ENCODE measurements at regions not wholly inside any gene's neighbourhood (a gene's known extent, or its start where the extent isn't known, plus 50 kb on each side); places are given as distances from the start of the nearest gene placed in this dataset.
A peak's percentile ranks its signal among the peaks of the same experiment; 100 is the strongest.

- DNase-seq (ENCODE audit: low spot score), result no peak
Observed at GRCh38 chr3:87175732-87176131, 51.4 kb upstream of the CHMP2B start.

DNA sequence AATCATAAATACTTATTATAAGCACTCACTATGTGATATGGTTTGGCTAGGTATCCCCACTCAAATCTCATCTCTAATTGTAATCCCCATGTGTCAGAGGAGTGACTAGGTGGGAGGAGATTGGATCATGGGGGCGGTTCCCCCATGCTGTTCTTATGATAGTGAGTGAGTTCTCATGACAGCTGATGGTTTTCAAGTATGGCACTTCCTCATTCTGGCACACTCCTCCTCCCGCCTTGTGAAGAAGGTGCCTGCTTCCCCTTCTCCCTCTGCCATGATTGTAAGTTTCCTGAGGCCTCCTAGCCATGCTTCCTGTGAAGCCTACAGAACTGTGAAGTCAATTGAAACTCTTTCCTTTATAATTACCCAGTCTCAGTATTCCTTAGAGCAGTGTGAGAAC lies 53.3 kb upstream of the CHMP2B start:
- DNase-seq (ENCODE audit: low spot score), result no peak

- peak; percentile 18 for DNase-seq (ENCODE audit: low spot score)
Observed at GRCh38 chr3:87173071-87173470, 54.0 kb upstream of the CHMP2B start.

GRCh38 chr3:87167628-87168456 lies 59.3 kb upstream of the CHMP2B start:
- peak; percentile 32 for DNase-seq (ENCODE audit: low spot score)

DNA sequence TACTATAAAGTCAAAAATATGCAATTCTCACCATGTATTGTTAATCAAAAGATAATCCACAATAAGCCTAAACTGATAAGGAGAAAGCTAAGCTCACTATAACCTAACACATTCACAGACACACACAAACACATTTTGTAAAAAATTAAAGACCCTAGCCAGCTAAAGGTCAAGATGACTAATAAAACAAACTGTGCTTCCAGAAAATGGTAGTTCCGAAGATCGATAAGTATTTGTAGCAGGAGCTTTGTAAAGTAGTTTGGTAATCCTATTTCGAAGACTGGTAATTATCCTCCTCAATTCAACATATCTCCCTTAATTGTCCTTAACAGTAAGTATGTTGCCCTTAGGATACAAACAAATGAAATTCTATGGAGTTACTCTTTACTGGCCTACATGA lies 62.9 kb upstream of the CHMP2B start:
- no peak for DNase-seq (ENCODE audit: low spot score)

- DNase-seq (ENCODE audit: low spot score), result no peak
Observed at GRCh38 chr3:87161851-87162250, 65.3 kb upstream of the CHMP2B start.

GRCh38 chr3:87161417-87161816 lies 65.7 kb upstream of the CHMP2B start:
- no peak for DNase-seq (ENCODE audit: low spot score)

GRCh38 chr3:87161013-87161412 lies 66.1 kb upstream of the CHMP2B start:
- DNase-seq (ENCODE audit: low spot score), result no peak

GRCh38 chr3:87158823-87159222 lies 68.3 kb upstream of the CHMP2B start:
- no peak for DNase-seq (ENCODE audit: low spot score)

GRCh38 chr3:87148020-87148419 lies 79.1 kb upstream of the CHMP2B start:
- DNase-seq (ENCODE audit: low spot score), result no peak

DNA sequence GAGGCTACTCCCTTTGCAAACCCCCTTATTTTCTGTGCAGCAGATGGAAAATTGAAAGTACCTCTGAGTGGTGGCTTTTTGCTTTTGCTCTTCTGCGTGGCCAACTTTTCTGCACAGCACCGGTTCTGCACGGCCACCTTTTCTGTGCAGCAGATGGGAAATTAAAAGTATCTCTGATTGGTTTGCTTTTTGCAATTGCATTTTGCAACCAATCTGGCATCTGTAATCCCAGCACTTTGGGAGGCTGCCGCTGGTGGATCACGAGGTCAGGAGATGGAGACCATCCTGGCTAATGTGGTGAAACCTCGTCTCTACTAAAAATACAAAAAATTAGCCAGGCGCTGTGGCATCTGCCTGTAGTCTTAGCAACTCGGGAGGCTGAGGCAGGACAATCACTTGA lies 79.5 kb upstream of the CHMP2B start:
- DNase-seq (ENCODE audit: low spot score), result no peak

GRCh38 chr3:87145553-87145952 lies 81.6 kb upstream of the CHMP2B start:
- DNase-seq (ENCODE audit: low spot score), result no peak

- no peak for DNase-seq (ENCODE audit: low spot score)
Observed at GRCh38 chr3:87136066-87136596, 91.0 kb upstream of the CHMP2B start.

GRCh38 chr3:87135412-87135811 lies 91.7 kb upstream of the CHMP2B start:
- DNase-seq (ENCODE audit: low spot score), result no peak

DNA sequence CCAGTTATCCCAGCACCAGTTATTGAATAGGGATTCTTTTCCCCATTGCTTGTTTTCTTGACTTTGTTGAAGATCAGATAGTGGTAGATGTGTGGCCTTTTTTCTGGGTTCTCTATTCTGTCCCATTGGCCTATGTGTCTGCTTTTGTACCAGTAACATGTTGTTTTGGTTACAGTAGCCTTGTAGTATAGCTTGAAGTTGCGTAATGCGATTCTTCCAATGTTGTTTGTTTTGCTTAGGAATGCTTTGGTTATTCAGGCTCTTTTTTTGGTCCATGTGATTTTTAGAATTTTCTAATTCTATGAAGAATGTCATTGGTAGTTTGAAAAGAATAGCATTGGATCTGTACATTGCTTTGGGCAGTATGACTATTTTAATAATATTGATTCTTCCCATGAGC lies 94.3 kb upstream of the CHMP2B start:
- DNase-seq (ENCODE audit: low spot score), result no peak

DNA sequence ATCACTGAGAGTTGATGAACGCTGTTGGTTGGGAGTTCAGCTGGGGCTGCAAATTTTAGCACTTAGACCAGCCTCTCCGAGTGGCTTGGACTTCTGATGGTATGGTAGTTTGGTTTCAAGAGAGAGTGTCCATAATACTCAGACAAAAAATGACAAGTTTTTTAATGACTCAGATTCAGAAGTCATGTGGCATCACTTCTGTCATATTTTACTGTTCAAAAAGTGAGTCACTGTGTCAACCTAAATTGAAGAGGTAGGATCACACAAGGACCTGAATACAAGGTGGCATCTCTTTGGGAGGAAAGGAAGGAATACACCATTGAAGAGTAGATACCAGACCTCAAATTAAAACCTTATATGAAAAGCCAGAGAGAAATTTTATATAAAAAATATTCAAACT lies 99.1 kb upstream of the CHMP2B start:
- DNase-seq (ENCODE audit: low spot score), result no peak

GRCh38 chr3:87127281-87127680 lies 99.8 kb upstream of the CHMP2B start:
- DNase-seq (ENCODE audit: low spot score), result no peak

GRCh38 chr3:87126321-87126720 lies 100.8 kb upstream of the CHMP2B start:
- no peak for DNase-seq (ENCODE audit: low spot score)

DNA sequence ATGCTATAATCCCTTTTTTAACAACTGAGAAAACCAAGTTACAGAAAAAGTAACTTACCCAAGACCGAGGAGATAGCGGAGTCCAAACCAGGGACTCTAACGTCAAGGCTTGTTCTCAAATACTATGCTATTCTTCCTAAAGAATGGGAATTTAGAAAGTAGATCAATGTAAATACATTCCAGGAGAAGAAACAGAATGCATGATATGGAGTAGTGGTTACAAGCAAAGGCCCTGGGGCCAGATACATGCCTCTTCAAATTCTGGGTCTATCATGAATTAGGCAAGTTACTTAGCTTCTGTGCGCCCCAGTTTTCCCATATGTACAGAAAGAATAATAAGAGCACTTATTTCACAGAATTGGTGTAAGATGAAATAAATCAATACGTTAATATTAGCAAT lies 102.0 kb upstream of the CHMP2B start:
- no peak for DNase-seq (ENCODE audit: low spot score)

GRCh38 chr3:87122766-87123165 lies 104.3 kb upstream of the CHMP2B start:
- no peak for DNase-seq (ENCODE audit: low spot score)

DNA sequence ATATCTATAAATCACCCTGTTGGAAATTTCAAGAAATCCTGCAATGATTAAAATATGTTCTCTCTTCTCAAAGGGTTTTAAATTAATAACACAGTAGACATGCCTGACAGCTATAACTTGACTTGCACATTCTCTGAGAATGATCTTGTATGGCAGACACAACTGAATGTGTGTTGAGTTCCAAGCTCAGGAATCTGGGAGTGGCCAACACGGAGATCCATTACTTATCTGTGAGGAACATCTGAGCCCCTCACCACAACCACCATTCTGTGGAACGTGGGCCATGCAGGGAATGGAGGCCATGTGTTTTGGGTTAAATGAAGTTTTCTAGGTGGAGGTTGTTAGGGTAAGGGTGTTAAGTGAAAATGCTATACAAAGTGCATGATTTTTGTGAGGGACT lies 105.3 kb upstream of the CHMP2B start:
- no peak for DNase-seq (ENCODE audit: low spot score)

DNA sequence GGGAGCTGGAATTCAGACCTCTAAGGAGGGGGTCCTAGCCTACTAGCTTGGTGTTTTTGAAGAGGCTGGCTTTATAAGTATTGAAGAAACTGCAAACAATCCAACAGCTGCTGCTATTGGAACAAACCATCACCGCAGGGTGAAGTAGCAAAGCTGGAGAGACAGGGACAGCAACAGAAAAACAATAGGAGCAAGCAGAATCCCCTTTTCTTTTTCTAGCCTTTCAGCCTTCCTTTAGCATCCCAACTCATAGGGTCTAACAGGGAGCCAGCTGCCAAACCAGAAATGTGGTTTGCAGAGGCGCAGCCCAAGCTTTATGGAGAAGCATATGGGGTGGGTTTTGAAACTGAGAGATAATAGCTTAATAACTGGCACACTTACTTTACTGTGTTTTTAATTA lies 106.2 kb upstream of the CHMP2B start:
- no peak for DNase-seq (ENCODE audit: low spot score)

DNA sequence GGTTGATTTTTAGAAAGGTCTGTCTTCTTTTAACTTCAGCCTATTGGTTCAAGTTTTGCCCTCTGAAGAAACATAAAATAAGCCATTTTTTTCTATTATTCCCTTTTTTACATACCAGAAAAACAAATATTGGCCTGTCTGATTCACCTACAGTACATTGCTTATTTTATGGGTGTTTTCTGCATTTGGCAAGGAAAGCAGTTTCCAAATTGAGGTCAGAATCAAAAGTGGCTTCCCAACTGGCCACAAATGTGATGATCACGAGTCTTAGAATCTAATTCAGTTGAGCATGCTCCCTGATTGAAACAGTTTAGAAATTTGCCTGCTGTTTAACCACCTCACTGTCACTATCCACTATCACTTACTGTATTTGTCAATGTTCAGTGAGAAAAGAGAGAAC lies 106.9 kb upstream of the CHMP2B start:
- no peak for DNase-seq (ENCODE audit: low spot score)

DNA sequence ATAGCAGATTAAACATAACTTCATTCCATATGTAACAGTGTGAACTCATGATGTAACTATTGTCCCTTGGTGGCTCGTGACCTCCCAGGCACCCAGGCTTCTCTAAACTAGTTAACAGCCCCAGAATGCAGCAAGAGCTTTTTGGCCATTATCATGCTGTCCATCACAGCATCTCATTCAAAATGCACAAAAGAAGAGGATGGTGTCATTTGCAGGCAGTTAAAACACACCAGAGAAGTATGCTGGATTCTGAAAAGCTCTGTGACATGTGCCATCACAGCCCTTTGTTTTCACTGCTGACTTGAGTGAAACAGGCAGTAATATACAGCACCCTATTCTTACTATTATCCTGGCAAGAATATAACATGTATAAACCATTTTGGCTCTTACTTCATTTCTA lies 117.6 kb upstream of the CHMP2B start:
- no peak for DNase-seq (ENCODE audit: low spot score)

All from AG20443 (cell line).